ENCODE measurements at regions not wholly inside any gene's neighbourhood (a gene's known extent, or its start where the extent isn't known, plus 50 kb on each side); places are given as distances from the start of the nearest gene placed in this dataset.

DNA sequence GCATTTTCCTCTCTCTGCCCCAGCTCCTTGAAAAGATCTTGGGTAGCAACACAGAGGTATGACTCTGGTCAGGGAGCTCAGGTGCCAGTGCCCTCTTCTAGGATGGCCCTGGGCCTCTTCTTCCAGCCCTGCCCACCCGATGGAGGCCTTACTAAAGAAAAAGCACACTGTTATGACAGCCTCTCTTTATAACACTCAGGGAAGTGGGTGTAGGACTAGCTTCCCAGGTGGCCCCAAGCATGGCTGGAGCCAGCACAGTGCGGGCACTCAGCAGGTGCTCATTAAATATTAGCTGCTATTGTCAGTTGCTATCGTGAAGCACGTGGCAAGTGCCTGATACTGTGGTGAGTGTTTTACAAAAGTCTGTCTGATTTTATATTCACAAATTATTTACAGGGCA, 127.2 kb upstream of the B3GAT1 start:
- peaks cover 18% of the 10 kb centered on the region for H3K27me3 Mint-ChIP-seq
- no peak for DNase-seq
- no peak overlapping the region for H3K4me3 Mint-ChIP-seq
- H3K27ac Mint-ChIP-seq = no peak overlapping the region
- H3K9me3 Mint-ChIP-seq = no peaks in the 10 kb centered on the region
- H3K36me3 Mint-ChIP-seq = no peaks in the 10 kb centered on the region
- peaks cover 3% of the 10 kb centered on the region for H3K4me1 Mint-ChIP-seq

DNA sequence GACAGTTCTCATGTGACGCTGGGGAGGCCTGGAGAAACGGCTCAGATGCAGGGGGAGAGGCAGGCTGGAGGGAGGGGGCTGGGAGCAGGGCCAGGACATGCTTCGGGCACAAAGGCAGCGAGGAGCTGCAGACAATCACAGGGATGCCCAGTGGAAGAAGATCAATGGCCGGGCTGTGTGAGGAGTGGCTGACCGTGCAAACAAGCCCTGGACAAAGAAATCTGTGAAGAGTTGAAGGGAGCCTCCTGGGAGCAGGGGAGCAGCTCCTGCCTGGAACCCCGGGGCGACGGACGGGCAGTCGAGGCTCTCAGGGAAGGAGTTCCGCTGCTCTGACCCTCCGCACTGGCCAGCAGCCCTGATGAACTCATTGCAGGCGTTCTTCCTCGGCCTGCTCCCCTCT, 126.7 kb upstream of the B3GAT1 start:
- no peak for DNase-seq
- H3K27ac Mint-ChIP-seq = no peak overlapping the region
- peaks cover 3% of the 10 kb centered on the region for H3K4me1 Mint-ChIP-seq
- peaks cover 18% of the 10 kb centered on the region for H3K27me3 Mint-ChIP-seq
- no peak overlapping the region for H3K4me3 Mint-ChIP-seq
- no peaks in the 10 kb centered on the region for H3K9me3 Mint-ChIP-seq
- H3K36me3 Mint-ChIP-seq = no peaks in the 10 kb centered on the region

DNA sequence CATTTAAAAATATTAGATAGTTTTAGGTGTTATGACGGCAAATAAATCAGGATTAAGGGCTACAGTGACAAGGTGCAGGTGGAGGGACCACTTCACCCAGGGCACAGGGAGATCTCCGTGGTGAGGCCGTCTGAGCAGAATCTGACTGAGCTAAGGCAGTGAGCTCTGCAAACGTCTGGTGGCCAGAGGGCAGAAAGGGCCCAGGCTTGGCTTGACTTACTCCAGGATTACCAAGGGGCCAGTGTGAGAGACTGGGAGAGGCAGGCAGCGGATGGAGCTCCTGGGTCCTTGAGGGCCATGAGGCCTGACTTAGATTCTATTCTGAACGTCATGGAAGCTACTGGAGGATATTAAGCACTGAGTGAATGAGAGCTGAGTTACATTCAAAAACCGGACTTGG, 125.9 kb upstream of the B3GAT1 start:
- DNase-seq = no peak
- Mint-ChIP-seq H3K9me3 (no peaks in the 10 kb centered on the region), H3K4me3 (no peak overlapping the region), H3K4me1 (peaks cover 3% of the 10 kb centered on the region), H3K27me3 (peaks cover 18% of the 10 kb centered on the region), H3K36me3 (no peaks in the 10 kb centered on the region), H3K27ac (no peak overlapping the region)

DNA sequence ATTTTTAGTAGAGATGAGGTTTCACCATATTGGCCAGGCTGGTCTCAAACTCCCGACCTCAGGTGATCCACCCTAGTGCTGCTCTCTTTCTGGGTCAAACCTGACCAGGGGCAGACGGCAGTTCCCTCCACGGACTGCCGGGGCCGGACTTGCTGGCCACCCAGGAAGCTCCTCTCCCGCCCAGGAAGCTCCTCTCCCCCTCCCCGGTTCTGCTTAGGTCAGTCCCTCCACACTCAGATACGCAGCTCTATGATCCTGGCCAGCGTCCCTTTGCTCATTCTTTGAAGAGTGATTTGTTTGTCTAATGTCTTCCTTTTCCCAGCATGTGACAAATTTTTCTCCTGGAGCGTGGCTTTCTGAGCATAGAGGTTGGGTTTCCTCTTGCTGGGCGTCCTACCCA, 125.3 kb upstream of the B3GAT1 start:
- peaks cover 3% of the 10 kb centered on the region for H3K4me1 Mint-ChIP-seq
- H3K36me3 Mint-ChIP-seq = no peaks in the 10 kb centered on the region
- H3K9me3 Mint-ChIP-seq = no peaks in the 10 kb centered on the region
- H3K4me3 Mint-ChIP-seq = no peak overlapping the region
- H3K27ac Mint-ChIP-seq = no peak overlapping the region
- DNase-seq = no peak
- H3K27me3 Mint-ChIP-seq = peaks cover 18% of the 10 kb centered on the region

DNA sequence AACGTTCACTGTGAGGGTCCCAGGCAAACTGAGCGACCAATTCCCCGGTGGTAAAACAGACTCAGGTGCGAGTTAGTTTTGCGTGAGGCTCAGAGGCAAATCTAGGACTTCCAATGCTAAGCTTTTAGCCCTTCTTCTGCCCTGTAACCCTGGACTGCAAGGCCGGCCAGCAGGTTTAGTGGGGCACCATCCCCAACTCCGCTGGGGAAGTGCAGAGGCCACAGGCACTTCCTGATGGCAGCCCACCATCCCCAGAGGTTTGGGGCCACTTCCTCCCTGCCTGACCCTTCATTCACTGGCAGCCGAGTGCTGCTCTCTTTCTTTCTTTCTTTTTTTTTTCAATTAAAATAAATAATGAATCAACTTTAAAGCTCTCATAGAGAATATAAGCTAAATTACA, 124.6 kb upstream of the B3GAT1 start:
- H3K27me3 Mint-ChIP-seq = peaks cover 18% of the 10 kb centered on the region
- H3K27ac Mint-ChIP-seq = no peak overlapping the region
- H3K36me3 Mint-ChIP-seq = no peaks in the 10 kb centered on the region
- no peak for DNase-seq
- no peak overlapping the region for H3K4me3 Mint-ChIP-seq
- peaks cover 3% of the 10 kb centered on the region for H3K4me1 Mint-ChIP-seq
- H3K9me3 Mint-ChIP-seq = no peaks in the 10 kb centered on the region

DNA sequence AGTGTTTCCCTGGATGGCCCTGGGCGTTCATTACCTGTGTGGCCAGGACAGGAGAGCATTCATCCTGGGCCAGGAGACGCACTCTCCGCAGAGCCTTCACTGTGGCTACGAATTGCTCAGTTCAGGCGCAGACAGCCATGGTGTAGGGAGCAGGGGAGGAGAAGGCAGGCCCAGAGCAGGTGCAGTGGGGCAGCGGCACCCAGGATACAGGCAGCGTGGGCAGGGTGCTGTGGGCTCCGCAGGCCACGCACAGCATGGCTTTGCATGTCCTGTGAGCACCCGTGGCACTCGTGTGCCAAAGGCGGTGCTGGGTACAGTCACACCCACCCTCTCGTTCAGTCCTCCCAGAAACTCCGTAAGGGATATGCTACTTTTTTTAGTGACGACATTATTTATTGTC, 124.2 kb upstream of the B3GAT1 start:
- Mint-ChIP-seq H3K9me3 (no peaks in the 10 kb centered on the region), H3K4me1 (peaks cover 3% of the 10 kb centered on the region), H3K27ac (no peak overlapping the region), H3K27me3 (peaks cover 18% of the 10 kb centered on the region), H3K36me3 (no peaks in the 10 kb centered on the region), H3K4me3 (no peak overlapping the region)
- no peak for DNase-seq

DNA sequence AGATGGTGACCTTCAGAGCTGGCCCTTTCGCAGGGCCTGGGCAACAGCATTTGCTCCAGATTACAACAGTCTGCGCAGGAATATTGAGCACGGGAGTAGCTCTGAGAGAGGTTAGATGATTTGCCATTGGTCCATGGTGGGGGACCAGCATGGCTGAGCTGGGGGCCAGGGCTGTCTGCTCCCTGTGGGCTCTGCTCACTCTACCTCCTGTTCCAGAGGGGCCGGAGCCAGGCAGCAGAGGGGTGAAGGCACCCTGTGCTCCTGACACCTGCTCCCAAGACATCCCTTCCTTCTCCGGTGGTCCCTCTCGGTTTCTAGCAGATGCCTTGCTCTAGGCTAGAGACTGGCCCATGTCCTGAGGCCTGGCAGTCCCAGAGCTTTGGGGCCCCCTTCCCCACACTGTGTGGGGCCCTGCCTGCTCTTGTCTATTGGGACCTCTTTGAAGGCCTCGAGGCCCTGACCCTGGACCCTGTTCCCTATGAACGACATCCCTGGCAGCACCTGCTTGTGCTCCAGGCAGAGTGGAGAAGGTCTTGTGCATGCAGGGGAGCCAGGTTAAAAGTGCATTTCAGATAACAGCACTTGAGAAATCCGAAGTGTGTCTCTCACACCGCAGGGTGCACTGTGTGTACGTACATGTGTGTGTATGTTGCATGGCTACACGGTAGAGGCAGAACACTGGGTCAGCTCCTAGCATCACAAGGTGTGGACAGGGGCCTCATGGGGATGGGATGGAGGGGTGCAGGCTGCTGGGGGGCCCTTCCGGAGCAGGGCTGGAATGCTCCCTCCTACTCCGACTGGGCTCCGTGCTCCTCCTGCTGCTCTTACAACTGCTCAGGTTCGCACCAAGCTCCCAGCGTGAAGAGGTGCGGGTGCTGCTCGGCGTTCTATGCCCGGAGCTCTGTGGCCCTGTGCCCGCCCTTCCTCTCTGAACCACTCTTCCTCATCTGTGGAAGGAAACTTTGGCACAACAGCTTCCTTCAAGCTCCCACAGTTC, 123.3 kb upstream of the B3GAT1 start:
- Mint-ChIP-seq H3K9me3 (no peaks in the 10 kb centered on the region), H3K4me1 (peaks cover 3% of the 10 kb centered on the region), H3K27me3 (peaks cover 18% of the 10 kb centered on the region), H3K36me3 (no peaks in the 10 kb centered on the region), H3K4me3 (no peak overlapping the region), H3K27ac (no peak overlapping the region)
- no peak for DNase-seq

DNA sequence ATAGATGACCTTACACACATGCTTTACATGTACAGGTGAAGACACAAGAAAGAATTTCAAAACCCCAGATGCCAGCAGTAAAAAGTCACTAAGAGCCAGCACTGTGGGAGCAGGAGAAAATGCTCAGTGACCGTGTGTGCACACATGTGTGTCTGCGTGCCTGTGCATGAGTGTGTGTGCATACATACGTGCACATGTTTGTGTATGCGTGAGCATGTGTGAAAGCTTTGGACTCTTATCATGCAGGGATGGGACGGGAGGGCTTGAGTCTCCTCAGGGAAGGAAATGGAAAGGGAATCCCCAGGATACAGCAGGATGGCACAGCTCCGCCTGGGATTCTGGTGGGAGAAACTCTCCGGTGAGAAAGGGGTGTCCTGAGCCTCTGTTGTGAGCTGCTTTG, 121.5 kb upstream of the B3GAT1 start:
- Mint-ChIP-seq H3K27me3 (peaks cover 17% of the 10 kb centered on the region), H3K4me3 (no peak overlapping the region), H3K4me1 (peaks cover 3% of the 10 kb centered on the region), H3K27ac (no peak overlapping the region), H3K36me3 (no peaks in the 10 kb centered on the region), H3K9me3 (no peaks in the 10 kb centered on the region)
- no peak for DNase-seq

DNA sequence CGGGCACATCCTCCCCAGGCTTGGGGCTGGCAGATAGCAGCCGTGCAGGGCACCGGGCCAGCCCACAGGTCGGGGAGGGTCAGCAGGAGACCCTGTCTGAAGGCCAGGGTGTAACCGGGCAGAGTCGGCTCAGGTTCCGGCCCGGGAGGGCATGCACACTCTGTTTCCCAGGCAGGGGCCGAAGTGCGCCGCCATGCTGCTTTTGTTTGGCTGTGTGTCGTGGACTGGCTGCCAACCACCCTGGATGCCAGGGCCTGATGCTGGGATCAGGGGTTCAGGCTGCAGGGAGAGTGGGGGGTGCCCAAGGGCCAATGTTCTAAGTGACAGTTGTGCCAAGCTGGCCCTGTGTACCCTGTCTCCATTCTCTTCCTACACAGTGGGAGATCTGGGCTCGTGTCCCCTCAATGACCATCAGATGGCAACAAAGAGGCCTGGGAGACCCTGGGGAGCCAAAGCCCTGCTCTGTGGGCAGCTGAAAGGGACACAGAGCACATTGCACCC, 120.9 kb upstream of the B3GAT1 start:
- Mint-ChIP-seq H3K27me3 (peaks cover 11% of the 10 kb centered on the region), H3K9me3 (no peaks in the 10 kb centered on the region), H3K4me1 (peaks cover 3% of the 10 kb centered on the region), H3K36me3 (no peaks in the 10 kb centered on the region), H3K4me3 (no peak overlapping the region), H3K27ac (no peak overlapping the region)
- DNase-seq = no peak

DNA sequence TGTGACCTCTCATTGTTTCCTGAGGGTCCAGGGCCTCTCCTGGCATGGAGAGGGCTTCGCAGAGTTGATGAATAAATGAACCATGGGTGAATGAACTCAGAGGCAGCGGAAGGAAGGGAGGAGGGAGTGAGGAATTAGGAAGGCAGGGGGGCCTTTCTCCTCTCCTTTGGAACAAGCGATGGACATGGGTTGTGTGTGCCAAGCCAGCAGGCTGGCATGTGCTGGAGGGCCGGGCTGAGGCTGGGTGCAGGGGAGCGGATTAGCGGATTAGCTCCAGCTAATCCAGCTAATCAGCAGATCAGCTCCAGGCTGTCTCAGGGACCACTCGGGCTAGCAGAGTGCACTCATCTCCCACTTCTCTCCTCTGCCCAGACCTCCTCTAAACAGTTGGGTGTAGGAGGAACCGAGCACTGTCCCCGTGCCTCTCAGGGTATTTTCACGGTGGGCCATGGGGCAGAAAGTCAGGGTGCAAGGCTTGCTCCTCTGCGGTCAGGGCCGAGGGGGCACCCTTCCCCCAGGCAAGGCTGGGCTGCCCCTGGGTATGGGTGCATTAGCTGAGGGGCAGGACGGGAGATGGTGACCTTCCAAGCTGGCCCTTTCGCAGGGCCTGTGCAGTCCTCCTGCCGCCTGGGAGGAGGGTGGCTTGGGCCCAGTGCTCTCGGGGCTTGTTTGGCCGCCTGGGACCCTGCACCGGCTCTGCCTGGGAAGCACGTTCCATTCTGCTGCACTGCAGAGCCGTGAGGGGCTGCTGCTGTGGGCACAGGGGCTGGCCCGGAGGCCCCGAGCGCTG, 120.3 kb upstream of the B3GAT1 start:
- H3K27me3 Mint-ChIP-seq = peaks cover 6% of the 10 kb centered on the region
- H3K27ac Mint-ChIP-seq = no peak overlapping the region
- no peaks in the 10 kb centered on the region for H3K9me3 Mint-ChIP-seq
- DNase-seq = no peak
- H3K4me3 Mint-ChIP-seq = no peak overlapping the region
- H3K36me3 Mint-ChIP-seq = no peaks in the 10 kb centered on the region
- peaks cover 3% of the 10 kb centered on the region for H3K4me1 Mint-ChIP-seq

DNA sequence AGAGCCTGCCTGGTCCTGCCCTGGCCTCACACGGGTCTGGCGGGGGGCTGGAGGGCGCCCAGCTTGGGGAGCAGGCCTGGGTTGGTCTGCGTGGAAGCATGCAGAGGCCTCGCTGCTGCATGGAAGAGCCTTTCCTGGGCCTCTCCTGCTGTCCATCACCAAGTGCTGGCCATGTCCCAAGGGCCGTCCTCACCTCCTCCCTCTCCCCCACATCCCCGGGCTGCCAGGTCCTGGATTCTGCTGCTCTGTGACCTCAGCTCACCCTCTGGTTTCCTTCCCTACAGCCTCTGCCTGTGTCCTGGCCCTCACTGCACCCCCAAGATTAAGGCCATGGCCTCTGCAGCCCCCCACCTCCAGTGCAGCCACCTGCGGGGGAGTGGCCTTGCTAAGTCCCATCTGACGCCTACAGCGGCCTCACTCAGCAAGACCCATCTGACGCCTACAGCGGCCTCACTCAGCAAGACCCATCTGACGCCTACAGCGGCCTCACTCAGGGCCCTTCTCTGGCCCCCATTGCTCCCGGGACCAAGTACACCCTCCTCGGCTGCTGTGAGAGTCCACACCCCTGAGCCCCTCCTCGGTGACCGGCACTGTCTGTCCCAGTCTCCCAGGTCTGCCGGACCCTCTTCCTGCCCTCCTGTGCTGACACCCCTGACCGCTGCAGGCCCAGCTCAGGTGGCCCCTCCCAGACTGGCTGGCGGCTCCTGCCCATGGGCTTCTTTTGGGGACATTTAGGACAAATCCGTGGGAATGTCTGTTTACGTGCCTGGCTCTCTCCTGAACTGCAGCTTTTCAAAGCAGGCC, 119.5 kb upstream of the B3GAT1 start:
- no peak for DNase-seq
- H3K27me3 Mint-ChIP-seq = peaks cover 5% of the 10 kb centered on the region
- H3K4me1 Mint-ChIP-seq = peaks cover 2% of the 10 kb centered on the region
- H3K4me3 Mint-ChIP-seq = no peak overlapping the region
- H3K36me3 Mint-ChIP-seq = no peaks in the 10 kb centered on the region
- no peak overlapping the region for H3K27ac Mint-ChIP-seq
- H3K9me3 Mint-ChIP-seq = no peaks in the 10 kb centered on the region

DNA sequence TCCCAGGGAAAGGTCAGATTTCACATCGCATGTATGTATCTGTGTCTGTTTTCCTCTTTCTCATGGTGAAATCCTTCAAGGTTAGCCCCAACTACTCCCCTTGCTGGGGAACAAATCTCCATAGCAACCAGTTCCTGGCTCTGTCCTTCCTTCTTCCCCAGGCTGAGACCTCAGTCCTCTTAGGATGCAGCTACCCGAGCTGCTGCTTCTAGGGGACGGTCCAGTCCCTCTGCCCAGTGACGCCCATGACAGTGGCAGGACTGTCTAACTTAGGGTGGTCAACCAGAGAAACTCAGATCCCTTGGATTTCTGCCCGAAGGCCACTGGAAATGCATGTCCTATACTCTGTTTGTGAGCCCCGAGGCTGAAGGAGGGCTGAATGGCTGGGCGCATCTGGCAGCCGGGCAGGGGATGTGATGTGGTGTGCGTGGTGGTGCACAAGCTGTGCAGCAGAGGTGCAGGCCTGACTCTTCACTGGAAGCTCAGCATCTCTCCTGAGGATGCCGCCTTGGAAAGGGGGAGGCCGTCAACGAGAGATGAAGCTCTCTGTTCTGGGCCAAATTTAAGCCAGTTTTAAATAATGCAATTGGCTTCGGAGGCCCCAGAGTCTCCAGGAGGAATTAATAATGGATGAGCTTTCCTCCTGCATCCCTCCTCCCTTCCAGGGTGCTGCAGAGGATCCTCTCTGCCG, 118.7 kb upstream of the B3GAT1 start:
- Mint-ChIP-seq H3K4me1 (no peaks in the 10 kb centered on the region), H3K4me3 (no peak overlapping the region), H3K27ac (no peak overlapping the region), H3K9me3 (no peaks in the 10 kb centered on the region), H3K36me3 (no peaks in the 10 kb centered on the region), H3K27me3 (peaks cover under 1% of the 10 kb centered on the region)
- no peak for DNase-seq

DNA sequence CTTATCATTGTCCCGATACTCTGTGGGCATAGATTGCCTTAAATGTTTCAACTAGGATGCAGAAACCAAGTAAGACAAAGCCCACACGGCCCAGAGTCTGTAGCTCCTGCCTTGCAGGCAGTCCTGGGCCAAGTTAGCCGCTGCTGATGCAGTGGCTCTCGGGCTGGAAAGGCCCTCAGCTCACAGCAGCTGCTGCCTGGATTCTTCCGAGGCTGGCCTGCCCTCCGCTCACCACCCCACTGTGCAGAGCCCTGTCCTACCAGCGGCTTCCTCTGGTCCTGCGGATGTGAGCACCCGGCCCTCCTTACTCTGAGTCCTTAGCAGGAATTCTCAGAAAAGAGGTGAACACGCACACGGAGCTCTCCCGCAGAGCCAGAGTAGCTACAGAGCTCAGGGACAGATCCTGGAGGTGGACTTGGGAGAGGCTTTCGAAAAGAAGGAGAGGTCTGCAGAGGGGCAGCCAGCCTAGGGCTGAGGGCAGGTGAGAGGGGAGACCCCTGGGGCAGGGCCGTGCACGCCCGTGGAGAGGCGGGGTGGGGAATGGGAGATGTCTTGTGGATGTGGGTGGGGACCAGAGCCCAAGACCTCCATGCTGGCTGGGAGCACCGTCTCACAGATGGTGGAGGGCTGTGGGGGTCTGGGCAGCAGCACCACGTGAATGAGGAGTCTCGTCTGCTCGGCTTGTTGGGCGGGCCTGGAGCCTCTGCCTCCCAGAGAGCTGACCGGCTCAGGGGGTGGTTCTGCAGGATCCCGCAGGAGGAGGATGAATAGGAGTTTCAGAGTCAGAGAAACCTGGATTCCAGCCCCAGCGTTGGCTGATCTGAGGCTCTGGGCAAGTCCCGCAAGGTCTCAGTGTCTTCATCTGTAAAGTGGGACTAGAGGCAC, 117.4 kb upstream of the B3GAT1 start:
- no peak overlapping the region for H3K27ac Mint-ChIP-seq
- no peak overlapping the region for H3K4me3 Mint-ChIP-seq
- H3K27me3 Mint-ChIP-seq = no peaks in the 10 kb centered on the region
- H3K36me3 Mint-ChIP-seq = no peaks in the 10 kb centered on the region
- no peaks in the 10 kb centered on the region for H3K9me3 Mint-ChIP-seq
- no peaks in the 10 kb centered on the region for H3K4me1 Mint-ChIP-seq
- no peak for DNase-seq

DNA sequence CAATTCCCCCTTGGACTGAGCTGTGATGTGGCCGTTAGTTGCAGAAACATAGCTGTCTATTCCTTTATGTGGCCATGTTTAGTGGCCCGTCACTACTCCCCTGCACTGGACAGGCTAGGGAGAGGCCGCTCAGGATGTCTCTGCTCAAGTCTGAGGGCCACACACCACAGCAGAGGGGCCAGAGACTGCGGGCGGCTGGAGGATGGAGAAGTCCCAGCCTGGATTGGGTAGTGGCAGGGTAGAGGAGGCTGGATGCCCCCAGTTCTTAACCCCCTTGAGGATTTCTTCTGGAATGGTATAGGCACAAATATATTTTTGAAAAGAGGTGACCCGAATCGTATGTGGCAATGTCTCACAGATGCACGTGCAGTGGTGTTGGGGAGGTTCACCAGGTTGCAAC, 116.4 kb upstream of the B3GAT1 start:
- Mint-ChIP-seq H3K27ac (no peak overlapping the region), H3K4me1 (no peaks in the 10 kb centered on the region), H3K36me3 (no peaks in the 10 kb centered on the region), H3K4me3 (no peak overlapping the region), H3K27me3 (no peaks in the 10 kb centered on the region), H3K9me3 (no peaks in the 10 kb centered on the region)
- no peak for DNase-seq
